ENCODE measurements at regions not wholly inside any gene's neighbourhood (a gene's known extent, or its start where the extent isn't known, plus 50 kb on each side); places are given as distances from the start of the nearest gene placed in this dataset.

GRCh38 chr2:199057936-199058335 lies 399.8 kb downstream of the SATB2 start:
- H3K27ac ChIP-seq (ENCODE audit: low read length), result no peak overlapping the region
- no peak overlapping the region for H3K4me3 ChIP-seq (ENCODE audit: low read length)
- no peaks in the 10 kb centered on the region for H4K20me1 ChIP-seq (ENCODE audit: insufficient read depth, low read length)
- no peak for DNase-seq
- H3F3A ChIP-seq (ENCODE audit: insufficient read depth, low read length), result no peaks in the 10 kb centered on the region
- H3K4me1 ChIP-seq (ENCODE audit: low read length), result no peaks in the 10 kb centered on the region
- H3K9me3 ChIP-seq (replicated peaks; ENCODE audit: insufficient read depth, low read length), result no peaks in the 10 kb centered on the region
- H3K4me2 ChIP-seq (ENCODE audit: low read depth, low read length), result no peak overlapping the region
- no peak overlapping the region for H3K9ac ChIP-seq (ENCODE audit: low read length)
- H3K27me3 ChIP-seq (replicated peaks; ENCODE audit: insufficient read depth, low read length), result no peaks in the 10 kb centered on the region
- no peaks in the 10 kb centered on the region for H3K79me2 ChIP-seq (ENCODE audit: low read length)
- H3K36me3 ChIP-seq (replicated peaks; ENCODE audit: insufficient read depth, low read length), result no peaks in the 10 kb centered on the region
- TF ChIP-seq, protein P1, sequence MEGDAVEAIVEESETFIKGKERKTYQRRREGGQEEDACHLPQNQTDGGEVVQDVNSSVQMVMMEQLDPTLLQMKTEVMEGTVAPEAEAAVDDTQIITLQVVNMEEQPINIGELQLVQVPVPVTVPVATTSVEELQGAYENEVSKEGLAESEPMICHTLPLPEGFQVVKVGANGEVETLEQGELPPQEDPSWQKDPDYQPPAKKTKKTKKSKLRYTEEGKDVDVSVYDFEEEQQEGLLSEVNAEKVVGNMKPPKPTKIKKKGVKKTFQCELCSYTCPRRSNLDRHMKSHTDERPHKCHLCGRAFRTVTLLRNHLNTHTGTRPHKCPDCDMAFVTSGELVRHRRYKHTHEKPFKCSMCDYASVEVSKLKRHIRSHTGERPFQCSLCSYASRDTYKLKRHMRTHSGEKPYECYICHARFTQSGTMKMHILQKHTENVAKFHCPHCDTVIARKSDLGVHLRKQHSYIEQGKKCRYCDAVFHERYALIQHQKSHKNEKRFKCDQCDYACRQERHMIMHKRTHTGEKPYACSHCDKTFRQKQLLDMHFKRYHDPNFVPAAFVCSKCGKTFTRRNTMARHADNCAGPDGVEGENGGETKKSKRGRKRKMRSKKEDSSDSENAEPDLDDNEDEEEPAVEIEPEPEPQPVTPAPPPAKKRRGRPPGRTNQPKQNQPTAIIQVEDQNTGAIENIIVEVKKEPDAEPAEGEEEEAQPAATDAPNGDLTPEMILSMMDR (IDR thresholded peaks at IDR 0.05; ENCODE audit: low read length), result no peak
- TF ChIP-seq EZH2 (optimal IDR thresholded peaks at IDR 0.05; ENCODE audit: low read depth, low read length) (no peak), EZH2phosphoT487 (IDR thresholded peaks at IDR 0.05; ENCODE audit: low read length) (no peak)
- no peaks in the 10 kb centered on the region for H3K9me2 ChIP-seq (replicated peaks; ENCODE audit: insufficient read depth, low read length)
- no peak overlapping the region for H2AFZ ChIP-seq (ENCODE audit: low read length)

- H3K9ac ChIP-seq (ENCODE audit: low read length), result no peak overlapping the region
- no peaks in the 10 kb centered on the region for H3K4me1 ChIP-seq (ENCODE audit: low read length)
- no peak overlapping the region for H3K27ac ChIP-seq (ENCODE audit: low read length)
- no peak overlapping the region for H3K4me3 ChIP-seq (ENCODE audit: low read length)
- no peaks in the 10 kb centered on the region for H3F3A ChIP-seq (ENCODE audit: insufficient read depth, low read length)
- no peaks in the 10 kb centered on the region for H3K9me3 ChIP-seq (replicated peaks; ENCODE audit: insufficient read depth, low read length)
- no peaks in the 10 kb centered on the region for H3K36me3 ChIP-seq (replicated peaks; ENCODE audit: insufficient read depth, low read length)
- TF ChIP-seq EZH2 (optimal IDR thresholded peaks at IDR 0.05; ENCODE audit: low read depth, low read length), result no peak
- TF ChIP-seq, protein P1 (IDR thresholded peaks at IDR 0.05; ENCODE audit: low read length), result no peak
- no peak for TF ChIP-seq EZH2phosphoT487 (IDR thresholded peaks at IDR 0.05; ENCODE audit: low read length)
- H4K20me1 ChIP-seq (ENCODE audit: insufficient read depth, low read length), result no peaks in the 10 kb centered on the region
- no peaks in the 10 kb centered on the region for H3K9me2 ChIP-seq (replicated peaks; ENCODE audit: insufficient read depth, low read length)
- H3K79me2 ChIP-seq (ENCODE audit: low read length), result no peaks in the 10 kb centered on the region
- no peaks in the 10 kb centered on the region for H3K27me3 ChIP-seq (replicated peaks; ENCODE audit: insufficient read depth, low read length)
- H3K4me2 ChIP-seq (ENCODE audit: low read depth, low read length), result no peak overlapping the region
- H2AFZ ChIP-seq (ENCODE audit: low read length), result no peak overlapping the region
- no peak for DNase-seq
Observed at GRCh38 chr2:199055336-199055735, 402.4 kb downstream of the SATB2 start.

DNA sequence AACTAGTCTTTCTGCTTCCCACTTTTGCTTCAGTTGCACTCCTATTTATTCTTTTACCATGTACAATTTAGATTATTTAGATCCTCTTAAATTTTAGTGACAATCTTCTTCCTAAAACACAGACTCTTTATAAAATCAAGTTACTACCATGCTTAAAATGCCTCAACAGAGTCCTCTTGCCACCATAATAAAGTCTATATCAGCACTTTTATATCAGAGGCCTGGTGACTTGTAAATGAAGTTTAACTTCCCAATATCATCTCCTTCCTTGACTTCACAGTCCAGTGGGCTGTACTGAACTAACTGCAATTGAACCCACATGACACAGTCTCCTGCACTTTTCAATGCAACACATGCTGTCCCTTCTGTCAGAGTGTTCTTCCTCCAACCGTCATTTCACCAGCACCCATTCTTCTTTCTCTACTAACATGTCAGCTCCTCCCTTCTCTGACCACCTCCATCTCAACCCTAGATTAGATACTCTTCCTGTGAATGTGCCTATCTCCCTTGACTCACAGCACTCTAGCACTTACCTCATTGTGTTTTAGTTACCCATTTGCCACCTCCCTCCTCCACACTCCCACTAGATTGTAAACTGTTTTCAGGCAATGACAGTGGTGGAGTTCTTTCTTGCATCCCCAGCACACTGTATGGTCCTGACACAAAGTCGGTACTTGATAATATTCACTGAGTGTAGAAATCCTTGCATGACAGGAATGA lies 414.9 kb downstream of the SATB2 start:
- Histone ChIP-seq H3K9ac (ENCODE audit: low read length) (no peak overlapping the region), H4K20me1 (ENCODE audit: insufficient read depth, low read length) (no peaks in the 10 kb centered on the region), H3K4me3 (ENCODE audit: low read length) (no peak overlapping the region), H2AFZ (ENCODE audit: low read length) (no peak overlapping the region), H3K27ac (ENCODE audit: low read length) (no peak overlapping the region), H3K4me1 (ENCODE audit: low read length) (no peaks in the 10 kb centered on the region), H3K27me3 (replicated peaks; ENCODE audit: insufficient read depth, low read length) (no peaks in the 10 kb centered on the region), H3F3A (ENCODE audit: insufficient read depth, low read length) (no peaks in the 10 kb centered on the region), H3K4me2 (ENCODE audit: low read depth, low read length) (no peak overlapping the region), H3K9me2 (replicated peaks; ENCODE audit: insufficient read depth, low read length) (no peaks in the 10 kb centered on the region), H3K36me3 (replicated peaks; ENCODE audit: insufficient read depth, low read length) (no peaks in the 10 kb centered on the region), H3K9me3 (replicated peaks; ENCODE audit: insufficient read depth, low read length) (no peaks in the 10 kb centered on the region), H3K79me2 (ENCODE audit: low read length) (no peaks in the 10 kb centered on the region)
- no peak for TF ChIP-seq EZH2 (optimal IDR thresholded peaks at IDR 0.05; ENCODE audit: low read depth, low read length)
- TF ChIP-seq EZH2phosphoT487 (IDR thresholded peaks at IDR 0.05; ENCODE audit: low read length), result no peak
- TF ChIP-seq, protein P1 (IDR thresholded peaks at IDR 0.05; ENCODE audit: low read length), result no peak
- no peak for DNase-seq
